ENCODE measurements at regions not wholly inside any gene's neighbourhood (a gene's known extent, or its start where the extent isn't known, plus 50 kb on each side); places are given as distances from the start of the nearest gene placed in this dataset.

DNA sequence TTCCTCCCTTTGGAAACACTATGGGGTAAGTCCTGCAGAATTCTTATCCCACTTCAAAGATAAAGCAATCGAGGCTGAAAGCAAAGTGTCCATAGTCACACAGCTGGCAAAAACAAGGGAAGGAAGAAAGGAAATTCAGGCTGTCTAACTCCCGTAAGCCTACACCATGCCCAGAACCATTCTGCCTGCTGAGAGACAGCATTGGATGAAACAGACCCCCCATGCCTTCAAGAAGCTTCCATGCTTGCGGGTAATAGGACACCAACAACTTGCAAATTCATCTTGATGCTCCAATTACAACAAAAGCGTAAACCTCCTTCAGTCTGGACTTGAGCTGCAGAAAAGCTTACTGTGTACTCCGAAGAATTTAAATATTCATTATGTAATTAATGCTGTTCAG is 181.1 kb upstream of the WWC1 start:
- H3K27ac Mint-ChIP-seq: no peak overlapping the region
- H3K9me3 Mint-ChIP-seq (ENCODE audit: low read depth): no peaks in the 10 kb centered on the region
- no peaks in the 10 kb centered on the region for H3K36me3 Mint-ChIP-seq
- H3K4me3 Mint-ChIP-seq: no peak overlapping the region
- peaks cover 4% of the 10 kb centered on the region for H3K27me3 Mint-ChIP-seq
- H3K4me1 Mint-ChIP-seq (ENCODE audit: low read depth): no peaks in the 10 kb centered on the region

DNA sequence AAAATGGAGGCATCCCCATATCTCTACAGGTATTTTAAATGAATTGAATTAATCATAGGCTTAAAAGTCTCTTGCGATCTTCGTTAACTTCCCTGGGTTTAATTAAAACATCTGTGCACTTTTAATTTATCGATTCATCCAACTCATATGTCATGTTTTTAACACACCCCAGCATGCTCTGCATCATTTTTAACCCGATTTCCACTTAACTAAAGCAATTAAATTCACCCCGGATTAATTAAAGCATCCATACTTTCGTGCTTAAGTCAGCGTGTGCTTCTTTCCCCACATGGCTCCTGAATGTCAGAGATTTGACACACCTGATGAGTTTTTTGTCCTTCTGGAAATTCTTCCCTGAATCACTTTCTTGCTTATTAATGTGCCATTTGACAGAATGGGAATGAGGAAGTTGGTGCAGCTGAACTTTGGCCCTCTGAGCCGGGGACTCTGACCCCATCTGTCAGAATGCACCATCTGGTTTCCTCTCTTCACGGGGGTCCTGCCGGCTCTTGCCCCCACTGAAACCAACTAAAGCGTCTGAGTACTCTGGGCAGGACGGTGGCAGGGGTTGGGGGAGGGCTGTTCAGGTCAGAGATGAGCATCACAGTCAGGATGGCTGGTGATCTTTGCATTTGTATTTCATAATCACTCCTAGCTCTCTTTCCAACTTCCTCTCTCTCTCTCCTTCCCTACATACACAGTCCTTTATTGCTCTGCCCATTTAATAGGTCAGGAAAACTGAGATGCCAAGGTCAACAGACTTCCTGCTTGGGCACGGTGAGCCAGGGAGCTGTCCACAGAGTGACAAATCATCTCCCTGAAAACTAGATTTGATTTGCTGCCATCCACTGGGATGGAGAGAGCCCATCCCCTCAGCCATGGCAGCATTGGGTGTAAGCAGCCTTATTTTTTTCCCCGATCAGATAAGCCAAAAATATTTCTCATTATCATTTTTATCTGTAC is 180.3 kb upstream of the WWC1 start:
- Mint-ChIP-seq H3K4me3 (no peak overlapping the region), H3K9me3 (ENCODE audit: low read depth) (no peaks in the 10 kb centered on the region), H3K27me3 (peaks cover 4% of the 10 kb centered on the region), H3K36me3 (no peaks in the 10 kb centered on the region), H3K27ac (no peak overlapping the region), H3K4me1 (ENCODE audit: low read depth) (no peaks in the 10 kb centered on the region)

DNA sequence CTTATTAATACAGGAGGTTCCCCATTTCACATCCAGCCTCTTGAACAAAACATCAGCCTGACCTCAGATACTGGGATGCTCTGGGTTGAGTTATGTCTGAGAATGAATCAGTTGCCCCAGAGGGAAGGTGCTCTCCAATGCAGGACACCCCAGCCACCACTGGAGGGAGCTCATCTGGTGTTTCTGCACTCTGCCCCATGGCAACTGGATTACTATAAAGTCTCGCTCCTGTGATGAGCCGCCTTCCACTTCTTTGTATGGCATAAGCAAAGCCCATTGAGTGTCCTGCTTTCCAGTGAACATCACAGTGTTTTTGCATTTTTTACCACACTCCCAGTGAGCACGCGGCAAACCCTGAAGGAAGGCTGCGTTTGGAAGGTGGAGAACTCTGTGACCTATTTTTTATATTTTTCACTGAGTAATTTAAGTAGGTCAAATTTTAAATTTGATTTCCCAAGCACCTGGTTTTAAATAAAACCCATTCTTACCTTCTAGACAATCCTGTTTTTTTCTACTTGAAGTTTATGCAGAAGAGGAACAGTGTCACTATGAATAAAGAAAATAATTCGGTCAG is 176.9 kb upstream of the WWC1 start:
- H3K9me3 Mint-ChIP-seq (ENCODE audit: low read depth): no peaks in the 10 kb centered on the region
- no peak overlapping the region for H3K27ac Mint-ChIP-seq
- no peaks in the 10 kb centered on the region for H3K4me1 Mint-ChIP-seq (ENCODE audit: low read depth)
- no peaks in the 10 kb centered on the region for H3K36me3 Mint-ChIP-seq
- no peak overlapping the region for H3K4me3 Mint-ChIP-seq
- H3K27me3 Mint-ChIP-seq: peaks cover 4% of the 10 kb centered on the region

DNA sequence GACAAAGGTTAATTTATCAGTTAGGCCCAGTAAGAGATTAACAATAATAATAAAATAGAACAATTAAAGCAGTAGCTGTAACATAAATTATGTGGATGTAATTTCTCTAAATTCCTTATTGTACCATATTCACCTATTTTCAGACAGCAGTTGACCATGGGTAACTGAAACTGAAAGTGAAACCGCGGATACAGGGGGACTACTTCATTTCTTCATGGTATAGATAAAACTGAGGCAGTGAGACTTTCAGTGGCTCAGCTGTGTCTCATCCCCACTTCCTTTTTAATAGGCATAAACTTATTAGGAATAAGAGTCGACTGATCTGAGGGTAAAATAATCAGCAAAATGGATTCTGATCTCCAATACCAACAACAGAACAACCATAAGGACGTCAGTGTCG is 174.0 kb upstream of the WWC1 start:
- no peaks in the 10 kb centered on the region for H3K9me3 Mint-ChIP-seq (ENCODE audit: low read depth)
- no peak overlapping the region for H3K27ac Mint-ChIP-seq
- no peaks in the 10 kb centered on the region for H3K36me3 Mint-ChIP-seq
- H3K4me1 Mint-ChIP-seq (ENCODE audit: low read depth): no peaks in the 10 kb centered on the region
- peaks cover 1% of the 10 kb centered on the region for H3K27me3 Mint-ChIP-seq
- no peak overlapping the region for H3K4me3 Mint-ChIP-seq

DNA sequence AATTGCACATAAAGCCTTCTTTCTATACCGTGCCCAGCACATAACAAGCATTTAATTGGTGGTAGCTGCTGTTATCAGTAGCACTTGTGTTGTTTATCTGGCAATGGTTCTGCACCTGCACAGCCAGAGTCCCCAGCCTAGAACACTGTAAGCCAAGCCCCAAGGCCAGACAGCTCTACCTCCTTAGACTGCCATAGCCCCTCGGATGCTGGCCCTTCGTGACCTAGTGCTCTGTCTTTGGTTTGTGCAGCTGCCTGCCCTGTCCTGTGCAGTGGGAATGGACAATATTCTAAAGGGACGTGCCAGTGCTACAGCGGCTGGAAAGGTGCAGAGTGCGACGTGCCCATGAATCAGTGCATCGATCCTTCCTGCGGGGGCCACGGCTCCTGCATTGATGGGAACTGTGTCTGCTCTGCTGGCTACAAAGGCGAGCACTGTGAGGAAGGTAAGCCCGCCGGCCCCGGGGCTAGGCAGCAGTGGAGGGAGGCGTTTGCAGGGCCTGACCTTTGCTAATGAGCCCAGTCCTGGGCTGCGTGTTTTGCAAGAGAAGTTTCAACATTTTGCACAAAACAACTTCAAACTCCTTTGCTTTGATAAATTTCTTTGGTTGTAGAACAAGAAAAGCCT is 173.3 kb upstream of the WWC1 start:
- no peak overlapping the region for H3K27ac Mint-ChIP-seq
- H3K27me3 Mint-ChIP-seq: no peaks in the 10 kb centered on the region
- no peaks in the 10 kb centered on the region for H3K4me1 Mint-ChIP-seq (ENCODE audit: low read depth)
- no peaks in the 10 kb centered on the region for H3K36me3 Mint-ChIP-seq
- H3K4me3 Mint-ChIP-seq: no peak overlapping the region
- no peaks in the 10 kb centered on the region for H3K9me3 Mint-ChIP-seq (ENCODE audit: low read depth)

DNA sequence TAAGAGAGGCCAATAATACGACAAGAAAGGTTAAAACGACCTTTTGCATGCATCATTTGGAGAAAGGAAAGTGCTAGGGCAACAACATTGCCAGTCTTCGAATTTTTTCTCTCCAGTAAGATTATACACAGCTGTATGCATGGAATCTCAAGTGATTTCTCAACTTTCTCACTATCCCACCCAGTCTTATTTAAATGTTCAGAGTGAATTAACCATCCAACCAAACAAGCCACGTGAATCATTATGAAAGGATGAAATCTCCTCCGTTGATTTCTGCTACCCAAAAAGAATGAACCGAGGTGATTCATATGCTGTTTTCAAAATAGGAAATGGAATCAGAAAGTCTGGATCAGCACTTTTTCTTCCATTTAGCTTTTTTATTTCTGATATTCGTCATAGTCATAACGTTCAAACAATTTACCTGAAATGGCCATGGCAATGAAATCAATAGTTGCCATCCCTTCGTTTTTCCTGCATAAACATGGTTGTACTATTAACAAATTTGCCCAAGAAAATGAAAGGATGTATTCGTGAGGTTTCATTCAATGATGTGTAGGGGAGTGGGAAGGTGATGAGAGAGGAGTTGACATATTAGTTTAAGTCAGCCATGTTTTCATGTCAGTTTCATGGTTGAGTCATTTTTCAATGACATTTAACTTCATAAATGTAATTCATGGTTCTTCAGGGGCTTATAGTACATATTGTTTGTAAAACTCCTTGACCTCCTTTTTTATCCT is 170.9 kb upstream of the WWC1 start:
- peaks cover 5% of the 10 kb centered on the region for H3K9me3 Mint-ChIP-seq (ENCODE audit: low read depth)

DNA sequence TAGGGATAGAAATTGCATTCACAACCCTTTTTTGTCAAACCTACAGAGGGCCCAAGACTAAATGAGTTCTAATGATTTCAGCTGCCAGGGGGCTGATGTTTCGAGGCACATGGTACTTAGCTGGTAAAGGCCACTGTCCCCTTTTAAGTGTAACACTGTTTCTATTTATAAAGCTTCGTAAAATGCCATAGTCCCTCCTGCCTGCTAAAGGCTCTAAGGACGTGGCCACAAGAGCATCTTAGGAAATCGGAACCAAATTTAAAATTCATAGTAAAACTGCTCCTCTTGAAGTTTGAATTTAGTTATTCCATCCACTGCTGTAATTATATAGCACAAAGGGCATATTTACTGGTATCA is 170.3 kb upstream of the WWC1 start:
- Mint-ChIP-seq H3K27ac (no peak overlapping the region), H3K4me1 (ENCODE audit: low read depth) (peaks cover 4% of the 10 kb centered on the region), H3K4me3 (no peak overlapping the region), H3K9me3 (ENCODE audit: low read depth) (peaks cover 5% of the 10 kb centered on the region), H3K36me3 (no peaks in the 10 kb centered on the region), H3K27me3 (no peaks in the 10 kb centered on the region)

More for the DNA sequence above, 170.9 kb upstream of the WWC1 start:
- Mint-ChIP-seq H3K4me1 (ENCODE audit: low read depth) (peaks cover 4% of the 10 kb centered on the region), H3K4me3 (no peak overlapping the region), H3K36me3 (no peaks in the 10 kb centered on the region), H3K27ac (no peak overlapping the region), H3K27me3 (no peaks in the 10 kb centered on the region)

DNA sequence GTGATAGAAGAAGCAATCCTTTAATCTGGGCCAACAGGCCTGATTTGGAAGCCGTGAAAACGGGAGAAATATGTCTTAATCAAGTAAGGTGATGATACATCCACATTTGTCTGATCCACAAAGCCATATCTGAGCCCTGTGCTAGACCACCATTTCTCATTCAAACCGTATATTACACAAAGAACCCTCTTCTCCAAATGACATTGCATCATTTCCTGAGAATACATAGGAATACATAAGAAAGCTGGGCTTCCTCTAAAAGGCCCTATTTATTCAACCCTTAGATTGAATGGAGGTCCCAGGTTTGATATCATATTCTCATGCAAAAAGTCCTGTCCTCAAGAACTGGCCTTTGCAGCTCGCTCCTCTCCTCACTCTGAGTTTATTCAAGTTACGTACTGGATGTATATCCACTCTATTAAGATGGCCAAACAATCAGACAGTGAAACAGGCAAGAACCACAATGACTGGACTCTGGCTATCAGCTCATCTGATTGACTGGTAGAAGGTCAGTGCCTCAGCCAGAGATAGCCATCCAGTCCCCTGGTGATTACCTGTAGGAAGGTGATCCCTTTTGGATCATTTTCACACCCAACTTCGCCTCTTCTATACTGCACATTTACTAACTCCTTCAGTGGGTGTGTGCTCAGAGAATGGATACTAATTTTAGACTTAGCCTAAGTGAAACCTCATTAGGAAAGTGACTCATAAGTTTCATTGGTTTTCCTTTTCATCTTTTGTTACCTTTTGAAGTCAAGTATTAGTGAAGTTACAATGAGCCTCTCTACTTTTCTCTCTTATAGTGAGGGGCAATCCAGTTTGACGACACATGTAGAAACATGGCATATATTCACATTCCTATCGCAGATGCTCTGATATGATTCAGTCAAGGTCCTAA is 167.6 kb upstream of the WWC1 start:
- no peaks in the 10 kb centered on the region for H3K27me3 Mint-ChIP-seq
- peaks cover 4% of the 10 kb centered on the region for H3K4me1 Mint-ChIP-seq (ENCODE audit: low read depth)
- peaks cover 5% of the 10 kb centered on the region for H3K9me3 Mint-ChIP-seq (ENCODE audit: low read depth)
- no peak overlapping the region for H3K27ac Mint-ChIP-seq
- no peaks in the 10 kb centered on the region for H3K36me3 Mint-ChIP-seq
- no peak overlapping the region for H3K4me3 Mint-ChIP-seq

DNA sequence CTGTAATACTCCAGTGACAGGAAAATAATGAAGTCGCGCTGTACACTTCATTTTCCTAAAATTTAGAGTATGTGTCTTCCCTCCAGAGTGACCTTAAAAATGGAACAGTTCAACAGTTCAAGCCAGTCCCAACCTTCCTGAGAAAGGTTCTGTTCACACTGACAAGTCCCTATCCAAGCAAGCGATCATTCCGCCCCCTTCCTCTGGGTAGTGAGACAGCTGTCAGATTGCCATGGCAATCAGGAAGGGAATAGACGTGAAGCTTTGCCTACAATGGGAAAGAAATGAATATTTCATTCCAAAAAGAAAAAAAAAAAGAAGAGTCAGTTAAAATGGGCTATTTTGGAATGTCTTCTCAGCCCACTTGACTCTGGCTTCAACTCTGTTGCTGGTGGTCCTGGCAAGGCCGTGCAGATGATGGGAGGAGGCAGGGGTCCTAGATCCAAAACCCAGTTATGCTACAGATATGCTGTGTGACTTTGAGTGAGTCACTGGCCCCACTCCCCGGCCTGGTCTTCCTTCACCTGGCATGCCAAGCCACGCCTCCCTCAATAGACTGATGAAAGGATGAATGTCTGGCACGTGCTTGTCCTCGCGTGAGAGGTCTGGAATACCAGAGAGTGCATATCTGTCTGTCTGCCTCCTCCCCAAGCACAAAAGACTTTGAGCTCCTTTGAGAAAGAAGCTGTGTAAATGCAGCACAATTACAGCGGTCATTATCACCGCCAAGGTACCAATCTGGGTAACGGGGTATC is 165.8 kb upstream of the WWC1 start:
- H3K27me3 Mint-ChIP-seq: no peaks in the 10 kb centered on the region
- no peak overlapping the region for H3K4me3 Mint-ChIP-seq
- H3K4me1 Mint-ChIP-seq (ENCODE audit: low read depth): peaks cover 4% of the 10 kb centered on the region
- H3K36me3 Mint-ChIP-seq: no peaks in the 10 kb centered on the region
- H3K9me3 Mint-ChIP-seq (ENCODE audit: low read depth): peaks cover 5% of the 10 kb centered on the region
- no peak overlapping the region for H3K27ac Mint-ChIP-seq

DNA sequence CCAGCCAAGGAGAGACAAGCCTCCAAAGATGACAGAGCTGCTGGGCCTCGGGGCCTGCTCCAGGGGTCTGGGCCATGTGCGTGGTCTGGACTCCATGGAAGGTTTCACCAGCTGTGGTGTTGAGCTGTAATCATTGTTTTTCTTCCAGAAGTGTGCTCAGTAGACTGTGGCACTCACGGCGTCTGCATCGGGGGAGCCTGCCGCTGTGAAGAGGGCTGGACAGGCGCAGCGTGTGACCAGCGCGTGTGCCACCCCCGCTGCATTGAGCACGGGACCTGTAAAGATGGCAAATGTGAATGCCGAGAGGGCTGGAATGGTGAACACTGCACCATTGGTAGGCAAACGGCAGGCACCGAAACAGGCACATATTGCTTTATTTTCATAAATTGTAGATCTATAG is 164.8 kb upstream of the WWC1 start:
- peaks cover 4% of the 10 kb centered on the region for H3K4me1 Mint-ChIP-seq (ENCODE audit: low read depth)
- no peak overlapping the region for H3K4me3 Mint-ChIP-seq
- no peak overlapping the region for H3K27ac Mint-ChIP-seq
- H3K9me3 Mint-ChIP-seq (ENCODE audit: low read depth): peaks cover 5% of the 10 kb centered on the region
- no peaks in the 10 kb centered on the region for H3K27me3 Mint-ChIP-seq
- H3K36me3 Mint-ChIP-seq: no peaks in the 10 kb centered on the region

DNA sequence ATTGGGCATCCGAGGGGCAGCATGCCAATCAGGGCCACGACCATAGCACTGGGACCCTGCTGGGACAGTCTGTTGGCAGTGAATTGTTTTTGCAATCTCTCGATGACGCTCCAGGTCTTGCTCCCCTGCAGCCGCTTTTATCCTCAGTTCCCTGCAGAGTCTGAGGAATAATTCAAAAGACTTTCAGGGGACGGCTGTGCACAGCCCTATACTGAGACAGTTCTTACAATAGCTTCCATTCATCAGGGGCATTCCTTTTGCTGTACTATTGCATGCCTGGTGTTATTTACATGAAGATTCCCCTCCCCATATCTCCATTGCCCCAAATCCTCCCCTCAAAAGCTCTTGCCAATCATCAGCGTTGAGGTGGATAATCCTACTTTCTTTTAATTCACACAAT is 163.3 kb upstream of the WWC1 start:
- Mint-ChIP-seq H3K4me1 (ENCODE audit: low read depth) (peaks cover 4% of the 10 kb centered on the region), H3K9me3 (ENCODE audit: low read depth) (peaks cover 5% of the 10 kb centered on the region), H3K27me3 (no peaks in the 10 kb centered on the region), H3K4me3 (no peak overlapping the region), H3K36me3 (no peaks in the 10 kb centered on the region), H3K27ac (no peak overlapping the region)

DNA sequence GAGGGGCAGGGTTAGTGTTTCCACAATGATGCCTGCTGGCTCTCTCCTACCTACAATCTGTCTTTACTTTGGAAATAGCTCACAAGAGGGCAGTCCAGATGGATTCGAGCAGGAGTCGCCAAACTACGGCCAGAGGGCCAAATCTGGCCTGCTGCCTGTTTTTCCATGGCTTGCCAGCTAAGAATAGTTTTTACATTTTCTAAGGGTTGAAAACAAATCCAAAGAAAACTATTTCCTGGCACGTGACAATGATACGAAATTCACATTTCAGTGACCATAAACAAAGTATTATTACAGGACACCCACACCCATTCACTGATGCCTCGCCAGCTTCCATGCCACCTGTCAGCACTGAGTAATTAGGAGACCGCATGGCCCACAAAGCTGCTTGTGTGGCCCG is 162.9 kb upstream of the WWC1 start:
- H3K36me3 Mint-ChIP-seq: no peaks in the 10 kb centered on the region
- H3K27ac Mint-ChIP-seq: no peak overlapping the region
- H3K4me1 Mint-ChIP-seq (ENCODE audit: low read depth): peaks cover 4% of the 10 kb centered on the region

DNA sequence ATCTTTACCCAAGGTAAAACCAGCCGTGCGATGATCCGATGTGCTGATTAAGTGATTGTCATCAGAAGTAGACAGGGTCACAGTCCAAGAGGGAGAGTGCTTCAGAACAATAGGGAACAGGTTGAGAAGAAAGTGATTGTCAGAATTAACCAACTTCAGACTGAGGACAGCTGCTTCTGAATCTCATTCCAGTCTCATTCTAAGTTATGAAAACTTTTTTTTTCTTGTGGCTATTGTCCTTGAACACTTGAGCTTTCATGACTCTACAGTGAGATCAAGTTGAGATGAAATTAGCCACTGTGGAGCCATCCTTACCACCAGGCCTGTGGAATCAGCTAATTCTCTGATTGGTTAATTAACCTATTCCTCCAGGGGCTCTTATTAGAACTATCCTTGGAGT is 159.9 kb upstream of the WWC1 start:
- Mint-ChIP-seq H3K27me3 (no peaks in the 10 kb centered on the region), H3K27ac (no peak overlapping the region), H3K36me3 (no peaks in the 10 kb centered on the region), H3K4me1 (ENCODE audit: low read depth) (no peaks in the 10 kb centered on the region), H3K4me3 (no peak overlapping the region), H3K9me3 (ENCODE audit: low read depth) (peaks cover 6% of the 10 kb centered on the region)

More for the DNA sequence above, 162.9 kb upstream of the WWC1 start:
- Mint-ChIP-seq H3K27me3 (no peaks in the 10 kb centered on the region), H3K9me3 (ENCODE audit: low read depth) (peaks cover 5% of the 10 kb centered on the region), H3K4me3 (no peak overlapping the region)

DNA sequence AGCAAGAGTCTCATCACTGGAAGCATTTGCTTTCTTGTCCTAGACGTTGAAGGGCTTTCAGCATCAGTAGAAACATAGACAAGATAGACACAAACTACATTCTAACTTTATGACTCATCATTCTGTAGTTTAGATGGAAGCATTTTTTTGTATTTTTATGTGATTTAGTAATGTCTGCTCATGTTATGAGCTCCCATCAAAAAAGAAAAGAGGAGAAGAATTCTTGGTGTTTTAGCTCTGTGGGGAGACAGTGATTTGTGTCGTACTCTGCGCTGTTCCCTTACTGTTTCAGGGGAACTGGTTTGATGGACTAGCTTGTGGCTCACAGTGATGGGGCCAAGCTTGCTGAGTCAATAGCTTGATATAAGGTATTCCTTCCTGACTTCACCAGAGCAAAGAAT is 159.2 kb upstream of the WWC1 start:
- Mint-ChIP-seq H3K4me1 (ENCODE audit: low read depth) (no peaks in the 10 kb centered on the region), H3K27me3 (no peaks in the 10 kb centered on the region), H3K9me3 (ENCODE audit: low read depth) (peaks cover 6% of the 10 kb centered on the region), H3K4me3 (no peak overlapping the region), H3K36me3 (no peaks in the 10 kb centered on the region), H3K27ac (no peak overlapping the region)
